ENCODE measurements at regions not wholly inside any gene's neighbourhood (a gene's known extent, or its start where the extent isn't known, plus 50 kb on each side); places are given as distances from the start of the nearest gene placed in this dataset.

DNA sequence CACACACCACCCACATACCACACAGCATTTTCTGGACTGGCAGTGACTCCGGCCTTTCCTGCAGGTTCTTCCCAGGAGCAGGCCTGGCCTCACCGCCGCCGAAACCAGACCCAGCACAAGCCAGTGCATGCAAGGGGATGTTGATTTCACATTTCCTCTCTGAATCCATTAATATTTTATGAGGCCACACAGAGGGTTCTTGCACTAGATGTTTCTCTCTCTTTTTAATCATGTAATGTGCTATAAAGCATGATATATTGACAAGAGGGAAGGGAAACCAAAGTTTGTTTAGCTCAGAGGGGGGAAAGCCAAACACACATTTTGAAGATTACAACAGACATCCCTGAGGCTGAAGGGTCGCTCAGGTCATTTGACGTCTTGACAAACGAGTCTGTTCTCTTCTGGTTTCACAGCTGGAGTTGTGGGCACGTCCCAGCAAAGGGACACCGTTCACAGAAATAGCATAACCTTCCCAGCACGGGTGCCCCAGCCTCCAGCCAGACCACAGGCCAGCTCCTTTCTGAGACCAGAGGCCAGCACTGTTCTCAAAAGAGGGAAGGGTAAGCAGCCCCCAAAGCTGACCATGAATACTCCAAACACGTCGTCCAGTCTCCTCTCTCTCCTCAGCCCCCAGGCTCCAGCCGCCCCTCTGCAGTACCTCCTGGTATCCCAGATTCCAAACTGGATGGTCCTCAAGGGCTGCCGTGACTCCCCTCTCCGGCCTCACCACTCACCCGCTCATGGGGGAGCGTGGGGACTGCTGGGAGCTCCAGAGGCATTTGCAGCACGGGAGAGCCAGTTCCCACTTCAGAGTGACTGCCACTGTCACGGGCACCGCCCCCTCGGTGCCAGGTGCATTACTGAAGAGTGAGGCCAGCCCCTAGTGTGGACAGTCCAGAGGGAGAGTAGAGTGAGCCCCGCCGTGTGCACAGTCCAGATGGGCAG, 340.3 kb upstream of the SALL3 start:
- intact Hi-C loops (cut with micrococcal nuclease): no loop called here

DNA sequence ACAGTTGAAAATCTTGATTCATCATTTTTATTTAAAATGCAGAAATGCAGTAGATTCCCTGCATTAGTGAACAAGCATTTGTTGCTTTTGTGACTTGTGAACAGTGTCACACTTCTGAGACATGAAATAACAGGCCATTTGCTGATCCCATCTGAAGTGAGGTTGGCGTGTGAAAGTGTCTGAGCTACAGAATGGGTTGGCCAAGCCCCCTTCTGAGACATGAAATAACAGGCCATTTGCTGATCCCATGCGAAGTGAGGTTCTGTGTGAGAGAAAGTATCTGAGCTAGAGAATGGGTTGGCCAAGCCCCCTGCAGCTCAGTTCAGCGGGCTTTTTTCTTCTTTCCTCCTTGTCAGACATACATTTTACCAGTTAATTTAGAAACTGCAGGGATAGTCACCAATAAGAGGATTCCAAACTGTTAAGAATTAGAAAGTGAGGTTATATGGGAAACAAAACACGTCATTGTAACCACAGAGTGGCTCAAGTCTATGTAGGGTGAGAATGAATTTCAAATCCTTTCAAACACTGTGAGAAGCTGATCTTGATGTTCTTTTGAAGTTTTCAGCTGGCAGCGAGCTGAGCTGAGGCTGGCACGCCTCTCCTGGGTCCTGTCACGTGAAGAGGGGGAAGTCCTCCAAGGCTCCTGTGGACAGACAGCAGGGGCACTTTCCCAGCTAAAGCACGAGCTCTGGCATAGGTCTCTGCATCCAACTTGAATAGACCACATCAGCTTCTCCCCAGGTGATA, 339.2 kb upstream of the SALL3 start:
- intact Hi-C loops (cut with micrococcal nuclease): no loop called here

DNA sequence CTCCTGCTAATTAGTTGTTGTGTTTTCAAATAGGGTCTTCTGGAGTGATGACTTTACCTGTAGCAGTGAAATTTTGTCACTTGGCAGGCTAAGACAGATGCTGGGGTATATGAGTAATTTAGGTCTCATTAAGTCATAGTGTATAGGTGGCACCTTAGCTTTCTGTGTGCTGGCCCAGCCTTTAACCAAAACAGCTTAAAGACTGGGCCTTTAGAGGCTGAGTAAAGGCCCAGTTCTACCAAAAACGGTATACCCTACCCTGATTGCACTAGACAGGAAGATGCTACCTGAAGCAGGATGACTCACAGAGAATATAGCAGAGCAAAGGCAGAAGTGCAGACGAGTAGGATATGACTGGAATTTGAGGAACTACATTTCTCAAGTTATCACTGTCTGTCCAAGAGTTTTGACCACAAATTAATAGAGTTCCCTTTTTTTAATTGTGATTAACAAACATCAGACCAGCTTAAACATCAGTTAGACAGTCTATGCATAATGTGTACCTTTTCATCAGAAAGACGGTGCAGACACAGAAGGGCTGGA, 337.9 kb upstream of the SALL3 start:
- intact Hi-C loops (cut with micrococcal nuclease): no loop called here

DNA sequence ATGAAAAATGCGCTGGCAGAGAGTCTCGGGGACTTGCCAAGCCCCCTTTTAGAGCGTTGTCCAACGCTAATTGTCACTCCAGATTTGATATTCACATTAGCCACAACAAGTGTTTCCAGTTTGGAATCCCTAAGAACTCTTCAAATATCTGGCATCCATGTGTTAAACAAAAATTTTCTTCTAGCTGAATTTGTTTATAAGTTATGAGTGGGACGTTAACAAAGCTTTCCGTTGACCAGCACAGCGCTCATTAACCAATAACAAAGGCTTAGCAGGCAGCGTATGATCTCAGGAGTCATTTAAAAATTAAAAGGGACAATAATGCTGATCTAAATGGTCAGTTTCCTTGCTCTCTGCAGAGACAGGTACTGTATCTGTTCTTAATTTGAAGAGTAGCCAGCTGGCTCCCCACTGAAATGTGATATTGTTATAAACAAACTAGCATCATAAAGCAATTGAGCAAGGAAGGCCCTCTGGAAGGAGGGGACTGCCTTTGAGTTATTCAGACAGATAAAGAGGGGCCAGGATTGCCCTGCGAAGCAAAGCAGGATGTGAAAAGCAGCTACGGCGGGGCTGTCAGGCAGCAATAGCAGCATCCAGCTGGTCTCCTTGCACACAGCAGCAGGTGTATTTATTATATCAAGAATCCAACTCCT, 337.2 kb upstream of the SALL3 start:
- intact Hi-C loops (cut with micrococcal nuclease): no loop called here

DNA sequence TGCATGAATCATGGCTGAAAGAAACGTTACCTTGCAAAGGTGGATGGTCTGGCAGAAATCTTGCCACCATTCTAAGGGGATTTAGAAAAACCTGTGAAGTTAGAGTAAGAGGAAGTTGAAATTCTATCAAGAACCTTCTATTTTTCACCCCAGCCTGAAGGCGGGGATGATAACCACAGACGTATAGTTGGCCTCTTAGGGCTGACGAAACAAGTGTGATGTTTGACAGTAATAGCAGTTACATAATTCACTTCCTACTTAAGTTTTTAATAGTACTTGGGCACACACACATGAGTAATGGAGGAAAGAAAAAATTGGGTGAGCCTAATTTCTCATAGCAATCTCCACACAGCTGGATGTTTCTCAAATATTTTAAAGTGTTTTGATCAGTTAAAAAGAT, 336.6 kb upstream of the SALL3 start:
- intact Hi-C loops (cut with micrococcal nuclease): no loop called here

DNA sequence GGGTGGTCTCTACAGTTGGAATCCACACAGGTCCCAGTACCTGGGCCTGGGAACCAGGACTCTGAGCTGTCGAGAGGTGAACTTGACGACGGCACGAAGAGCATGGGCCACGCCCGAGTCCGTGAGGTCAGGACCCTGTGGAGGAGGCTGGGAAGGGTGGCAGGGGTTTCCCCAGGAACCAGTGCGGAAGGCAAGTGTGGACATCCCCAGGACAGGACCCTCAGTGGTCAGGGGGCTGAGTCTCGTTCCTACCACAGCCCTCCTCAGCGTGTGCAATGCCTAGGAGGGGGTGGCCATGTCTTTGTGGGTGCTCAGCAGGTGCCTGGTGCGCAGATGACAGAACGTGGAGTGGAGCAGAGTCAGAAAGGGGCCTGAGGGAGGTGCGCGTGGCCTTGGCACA, 335.6 kb upstream of the SALL3 start:
- intact Hi-C loops (cut with micrococcal nuclease): no loop called here

DNA sequence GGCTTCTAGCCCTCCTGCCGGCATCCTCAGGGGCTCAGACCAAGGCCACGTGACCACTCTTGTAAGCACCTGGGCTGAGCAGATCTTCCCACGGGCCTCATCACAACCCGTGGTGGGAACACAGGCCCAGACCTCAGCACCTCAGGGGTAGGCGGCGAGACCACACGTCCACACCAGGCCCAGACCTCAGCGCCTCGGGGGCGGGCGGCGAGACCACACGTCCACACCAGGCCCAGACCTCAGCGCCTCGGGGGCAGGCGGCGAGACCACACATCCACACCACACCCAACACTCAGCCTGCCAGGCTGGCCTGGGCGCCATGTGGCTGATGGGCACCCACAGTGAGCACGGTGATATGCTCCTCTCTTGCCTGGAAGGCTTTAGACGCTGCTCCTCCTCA, 334.4 kb upstream of the SALL3 start:
- intact Hi-C loops (cut with micrococcal nuclease): no loop called here

DNA sequence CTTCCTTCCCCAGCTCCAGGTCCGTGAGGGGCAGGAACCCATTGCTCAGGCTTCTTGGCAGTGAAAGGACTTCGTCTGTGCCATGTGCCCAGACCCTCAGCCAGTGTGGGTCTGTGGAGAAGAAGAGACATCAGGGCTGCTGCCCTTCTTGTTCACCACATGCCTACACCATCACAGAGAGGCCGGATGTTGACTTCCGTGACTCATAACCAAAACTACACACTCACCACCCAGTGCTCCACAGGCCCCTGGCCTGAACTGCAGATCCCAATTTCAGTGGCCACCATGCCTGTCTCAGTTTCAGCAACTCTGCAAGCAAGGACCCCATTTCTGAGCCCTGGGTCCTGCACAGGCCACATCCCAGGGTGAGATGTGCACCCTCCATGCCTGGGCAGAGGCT, 332.6 kb upstream of the SALL3 start:
- intact Hi-C loops (cut with micrococcal nuclease): no loop called here

DNA sequence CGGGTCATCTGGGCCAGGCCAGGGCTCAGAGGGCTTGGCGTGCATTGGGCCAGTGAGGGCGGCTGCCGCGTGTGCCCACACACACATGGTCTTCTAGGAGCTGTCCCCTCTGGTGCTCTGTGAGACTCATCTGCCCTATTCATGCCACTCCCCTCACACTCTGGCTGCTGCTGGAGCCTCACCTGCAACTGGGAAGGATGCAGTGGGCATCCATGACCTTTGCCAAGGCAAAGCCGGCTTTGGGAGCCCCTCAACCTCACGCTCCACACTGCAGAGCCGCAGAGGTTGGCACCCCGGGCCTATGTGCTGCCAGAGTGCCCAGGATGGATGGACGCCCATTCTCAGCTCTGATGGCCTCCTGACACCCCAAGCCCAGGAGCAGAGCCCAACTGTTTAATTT, 330.2 kb upstream of the SALL3 start:
- intact Hi-C loops (cut with micrococcal nuclease): no loop called here

DNA sequence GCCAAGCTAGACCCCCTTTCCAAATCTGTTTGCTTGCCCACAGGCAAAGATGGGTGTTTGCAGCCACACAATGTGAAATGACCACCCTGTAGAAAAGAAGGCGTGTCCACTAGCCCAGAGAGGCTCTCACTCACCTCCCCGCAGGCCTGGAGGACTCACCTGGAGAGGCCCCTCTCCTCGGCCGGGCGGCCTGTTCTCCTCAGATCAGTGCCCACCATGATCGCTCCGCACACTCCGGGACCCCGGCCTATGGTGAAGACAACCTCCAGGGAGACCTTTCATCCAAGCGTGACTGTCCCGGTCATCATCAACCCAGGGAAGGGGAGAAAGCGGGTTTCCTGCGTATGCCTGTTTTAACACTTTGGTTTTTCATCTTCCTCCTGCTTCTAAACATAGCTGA, 328.7 kb upstream of the SALL3 start:
- intact Hi-C loops (cut with micrococcal nuclease): no loop called here

DNA sequence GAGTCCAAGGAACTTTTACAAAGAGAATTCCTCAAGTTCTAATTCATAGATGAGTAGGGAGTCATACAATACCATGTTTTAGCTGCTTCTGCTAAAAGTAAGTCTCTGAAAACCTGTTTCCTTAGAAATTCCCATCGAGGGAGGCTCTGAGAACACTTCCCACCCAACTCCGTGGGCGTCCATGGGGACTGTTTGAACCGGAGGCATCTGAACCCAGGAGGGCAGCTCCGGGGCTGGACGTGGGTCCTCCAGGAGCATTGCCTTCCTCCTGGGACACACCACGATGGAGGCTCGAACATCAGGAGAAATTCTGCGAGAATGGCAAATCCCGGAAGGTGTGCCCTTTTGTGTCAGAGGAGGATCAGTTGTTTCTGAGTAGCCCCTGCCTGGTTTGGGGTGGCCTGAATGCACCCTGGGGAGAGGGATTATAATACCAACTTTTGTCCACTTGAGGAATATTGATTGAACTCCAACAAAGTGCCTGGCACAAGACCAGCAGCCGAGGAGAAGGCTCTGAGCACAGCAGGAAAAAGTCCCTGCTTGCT, 327.5 kb upstream of the SALL3 start:
- intact Hi-C loops (cut with micrococcal nuclease): no loop called here

DNA sequence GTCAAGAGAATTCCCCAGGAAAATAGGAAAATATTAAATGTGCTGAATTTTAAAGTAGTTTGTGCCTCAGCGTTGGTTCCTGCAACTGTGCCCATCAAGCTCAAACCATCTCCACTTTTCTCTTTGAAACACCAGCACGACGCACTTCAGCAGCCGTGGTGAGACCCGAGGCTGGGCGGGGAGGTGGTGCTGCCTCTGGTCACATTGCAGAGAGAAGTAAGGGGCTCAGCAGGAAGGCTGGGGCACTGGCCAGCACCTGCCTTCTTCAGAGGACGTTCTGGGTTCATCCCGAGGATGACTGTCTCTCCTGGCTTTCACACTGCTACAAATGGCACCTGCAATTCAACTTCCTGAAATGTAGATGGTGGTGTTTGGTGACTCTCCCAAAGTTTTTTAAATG, 323.7 kb upstream of the SALL3 start:
- intact Hi-C loops (cut with micrococcal nuclease): no loop called here

DNA sequence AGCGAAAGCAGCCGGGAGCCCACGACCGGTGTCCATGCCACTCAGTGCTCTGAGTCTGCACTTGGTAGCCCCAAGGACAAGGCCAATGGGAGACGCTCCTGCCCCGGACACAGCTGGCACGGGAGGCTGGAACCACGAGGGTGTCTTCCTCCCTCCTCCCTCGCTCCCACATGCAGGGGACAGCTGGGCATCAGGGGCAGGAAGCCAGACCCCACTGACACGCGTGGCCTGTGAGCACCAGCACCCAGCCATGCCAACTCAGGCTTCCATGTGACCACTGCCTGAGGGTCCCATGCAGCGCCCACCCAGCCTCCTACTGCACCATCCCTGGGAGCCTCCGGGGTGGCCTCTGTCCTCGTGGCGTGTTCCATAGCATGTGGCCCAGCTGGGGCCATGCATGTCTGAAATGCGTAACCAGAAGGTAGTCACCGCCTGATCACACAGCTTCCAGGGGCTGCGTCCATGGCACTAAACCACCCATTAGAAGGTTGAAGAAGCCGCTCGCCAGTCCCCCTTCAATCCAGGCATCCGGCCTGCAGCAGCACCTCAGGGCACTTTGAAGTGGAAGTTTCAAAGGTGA, 323.2 kb upstream of the SALL3 start:
- intact Hi-C loops (cut with micrococcal nuclease): no loop called here

DNA sequence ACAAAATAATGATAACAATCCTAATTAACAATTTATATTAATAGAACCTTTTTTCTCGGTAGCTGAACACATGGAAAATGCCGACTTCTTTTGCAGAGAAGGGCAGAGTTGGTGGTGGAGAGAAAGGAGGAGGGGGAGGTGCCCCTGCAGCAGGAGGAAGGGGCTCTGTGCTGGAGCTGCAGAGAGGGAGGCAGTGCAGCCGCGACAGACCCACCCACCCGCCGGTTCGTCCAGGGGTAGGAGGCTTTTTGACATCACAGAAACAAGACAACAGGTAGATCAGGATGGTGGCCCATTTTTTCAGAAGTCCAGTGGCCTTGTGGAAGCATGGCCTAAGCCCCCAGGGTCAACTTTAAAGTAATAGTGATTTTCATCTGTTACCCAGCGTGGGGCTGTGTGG, 321.1 kb upstream of the SALL3 start:
- intact Hi-C loops (cut with micrococcal nuclease): no loop called here

DNA sequence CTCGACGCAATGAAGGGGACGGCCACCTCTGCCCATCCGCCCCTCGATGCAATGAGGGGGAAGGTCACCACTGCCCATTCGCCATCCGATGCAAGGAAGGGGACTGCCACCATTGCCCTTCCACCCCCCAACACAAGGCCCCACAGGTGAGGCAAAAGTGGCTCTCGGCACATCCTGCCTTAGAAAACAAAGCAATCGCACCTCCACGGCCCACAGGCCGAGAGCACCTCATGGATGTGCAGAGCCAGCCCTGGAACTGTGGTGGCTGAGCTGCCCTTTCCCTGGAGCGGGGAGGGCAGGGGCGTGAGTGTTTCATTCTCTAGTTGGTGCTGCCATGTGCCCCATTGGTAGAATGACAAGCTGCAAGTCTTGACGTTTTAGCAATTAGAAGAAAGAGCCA, 320.6 kb upstream of the SALL3 start:
- intact Hi-C loops (cut with micrococcal nuclease): no loop called here

DNA sequence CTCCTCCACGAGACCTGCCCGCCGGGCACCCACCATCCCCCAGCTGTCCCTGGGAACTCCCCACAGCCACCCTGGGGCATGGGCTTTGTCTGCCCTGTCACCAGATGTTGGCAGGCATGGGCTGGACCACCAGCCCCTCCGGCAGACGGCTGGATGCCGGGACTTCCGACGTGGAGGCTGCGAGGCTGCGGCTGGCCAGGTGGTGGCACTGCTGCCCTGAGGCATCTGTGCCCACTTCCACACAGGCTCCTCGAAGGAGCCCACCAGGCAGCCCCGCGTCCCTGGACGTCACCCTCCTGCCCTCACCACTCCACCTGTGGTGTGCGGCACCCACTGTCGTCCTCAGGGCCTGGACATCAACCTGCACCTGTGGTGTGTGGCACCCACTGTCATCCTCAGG, 319.9 kb upstream of the SALL3 start:
- intact Hi-C loops (cut with micrococcal nuclease): no loop called here

DNA sequence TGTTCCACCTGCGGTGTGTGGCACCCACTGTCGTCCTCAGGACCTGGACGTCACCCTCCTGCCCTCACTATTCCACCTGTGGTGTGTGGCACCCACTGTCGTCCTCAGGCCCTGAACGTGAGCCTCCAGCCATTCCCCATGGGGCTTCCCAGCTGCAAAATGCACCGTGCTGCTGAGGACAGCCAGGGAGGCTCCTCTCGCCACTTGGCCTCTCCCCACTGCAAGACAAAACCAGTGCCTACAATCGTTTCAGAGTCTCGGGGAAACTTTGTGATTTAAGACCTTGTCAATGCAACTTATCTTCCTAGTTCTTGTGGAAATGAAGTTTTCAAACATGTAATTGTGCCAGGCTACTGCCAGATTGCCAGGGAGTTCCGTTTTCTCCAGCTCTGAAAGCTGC, 319.3 kb upstream of the SALL3 start:
- intact Hi-C loops (cut with micrococcal nuclease): no loop called here

DNA sequence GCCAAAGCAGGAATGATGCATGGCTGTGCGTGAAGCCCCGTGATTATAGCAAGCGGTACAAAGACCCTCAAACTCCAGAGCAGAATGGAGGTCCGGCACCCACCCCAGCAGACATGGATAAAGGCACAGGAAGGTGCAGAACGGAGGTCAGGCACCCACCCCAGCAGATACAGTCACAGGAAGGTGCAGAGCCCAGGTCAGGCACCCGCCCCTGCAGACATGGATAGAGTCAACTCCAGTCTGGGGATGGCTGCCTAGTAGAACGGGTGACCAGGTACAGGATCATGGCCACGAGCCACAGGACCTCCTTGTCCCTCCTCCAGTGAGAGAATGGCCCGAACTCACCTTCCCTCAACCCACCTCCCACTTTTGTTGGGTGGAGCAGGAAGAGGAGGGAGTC, 318.3 kb upstream of the SALL3 start:
- intact Hi-C loops (cut with micrococcal nuclease): no loop called here

DNA sequence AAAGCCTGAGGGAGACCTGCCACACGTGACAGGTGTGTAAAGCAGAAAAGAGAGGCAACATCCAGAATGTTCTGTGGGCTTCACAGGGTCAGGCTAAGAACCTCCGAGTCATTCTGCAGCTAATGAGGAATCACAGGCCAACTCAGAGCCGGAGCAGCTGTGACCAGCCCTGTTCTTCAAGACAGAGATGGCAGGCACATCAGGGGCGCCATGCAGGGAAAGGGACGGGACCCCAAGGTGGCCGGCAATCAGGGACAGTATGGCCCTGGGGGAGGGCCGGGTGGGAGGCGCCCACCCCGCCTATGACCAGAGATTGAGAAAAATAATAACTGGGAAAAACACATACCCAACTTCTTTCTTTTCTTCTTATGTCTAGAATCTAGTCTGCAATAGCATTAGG, 316.7 kb upstream of the SALL3 start:
- intact Hi-C loops (cut with micrococcal nuclease): no loop called here

DNA sequence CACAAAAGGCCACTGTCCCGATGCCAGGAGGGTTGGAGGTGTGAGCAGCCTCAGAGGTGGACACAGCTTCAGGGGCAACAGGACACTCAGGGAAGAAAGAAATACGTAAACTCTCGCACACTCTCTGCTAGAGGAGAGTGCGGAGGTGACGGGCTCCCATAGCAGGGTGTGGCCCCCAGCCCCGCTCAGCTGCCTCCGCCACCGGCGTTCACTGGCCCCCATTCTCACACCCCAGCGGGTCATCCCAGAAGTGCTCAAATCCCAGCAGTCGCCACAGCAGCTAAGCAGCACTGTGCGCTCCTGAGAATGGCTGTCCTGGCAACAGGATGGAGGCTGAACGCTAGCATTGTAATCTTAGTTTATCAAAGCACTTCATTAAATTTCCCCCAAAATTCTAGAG, 315.6 kb upstream of the SALL3 start:
- intact Hi-C loops (cut with micrococcal nuclease): no loop called here

DNA sequence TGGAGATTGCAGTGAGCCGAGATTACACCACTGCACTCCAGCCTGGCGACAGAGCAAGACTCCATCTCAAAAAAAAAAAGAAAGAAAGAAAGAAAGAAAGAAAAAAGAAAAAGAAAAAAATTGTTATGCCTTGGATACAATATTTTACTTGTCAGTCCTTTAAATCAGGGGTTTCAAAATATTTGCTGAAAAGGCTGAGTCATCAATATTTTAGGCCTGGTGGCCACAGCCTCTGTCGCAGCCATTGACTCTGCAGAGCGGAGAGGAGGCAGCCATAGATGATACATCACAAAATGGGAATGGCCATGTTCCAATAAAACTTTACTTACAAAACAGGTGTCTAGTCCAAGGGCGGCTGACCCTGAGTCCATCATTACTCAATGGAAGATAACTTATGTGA, 314.8 kb upstream of the SALL3 start:
- intact Hi-C loops (cut with micrococcal nuclease): no loop called here

Data from T-helper 2 cell treated with Interferon-gamma antibody and Interleukin-4, amounts not matched to agents 100 ng/mL and 5 ng/mL, for 36 hours (primary cell).